Retina (tissue), 1 donor: ENCODE measurements at regions not wholly inside any gene's neighbourhood (a gene's known extent, or its start where the extent isn't known, plus 50 kb on each side); places are given as distances from the start of the nearest gene placed in this dataset.
"Not testable (repeated sequence)": the region's sequence is repeated elsewhere in the genome, so short reads cannot be mapped to it uniquely, and the experiment has no call there.

ENCODE experiments used
- DNase-seq: peaks from one replicate; pipeline ENCODE4 v3.0.0-alpha.2; 2016

DNA sequence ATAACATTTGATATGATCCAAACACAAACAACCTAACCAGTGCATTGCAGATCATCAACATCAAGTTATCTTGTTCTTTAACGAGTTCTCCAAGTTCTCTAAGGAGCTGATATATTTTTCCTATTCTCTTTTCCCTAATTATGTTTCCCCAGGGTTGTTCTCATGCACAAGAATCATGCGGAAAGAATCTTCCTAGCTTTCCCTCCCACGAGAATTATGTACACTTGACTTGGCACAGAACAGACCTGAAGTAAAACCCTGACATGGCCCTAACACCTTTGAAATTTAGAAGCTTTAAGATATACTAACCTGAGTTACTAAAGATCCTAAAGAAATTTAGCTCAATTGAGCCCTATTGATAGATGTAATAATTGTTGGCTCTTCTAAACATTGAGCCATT lies 110.7 kb upstream of the FST start:
- no peak for DNase-seq

- DNase-seq = no peak
Measured at GRCh38 chr5:53373451-53374158, 106.8 kb upstream of the FST start.

- DNase-seq = no peak
Measured at GRCh38 chr5:53376853-53377252, 103.6 kb upstream of the FST start.

DNA sequence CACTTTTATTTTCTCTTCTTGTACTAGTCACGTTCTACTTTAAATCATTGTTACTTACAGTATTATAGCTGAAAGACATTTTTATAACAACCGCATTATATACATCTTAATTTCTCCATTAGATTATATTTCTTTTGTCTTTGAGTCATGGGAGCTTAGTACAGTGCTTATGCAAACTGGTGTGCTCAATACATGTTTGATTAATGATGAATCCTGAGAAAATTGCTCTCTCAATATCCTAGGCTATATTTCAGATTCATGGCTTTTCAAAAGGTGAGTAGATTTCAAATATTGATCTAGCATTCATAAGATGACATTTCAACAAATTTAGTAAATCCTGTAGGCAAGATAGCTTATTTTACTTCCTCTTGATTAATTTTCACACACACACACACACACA lies 102.2 kb upstream of the FST start:
- no peak for DNase-seq

- DNase-seq = no peak
Measured at GRCh38 chr5:53378590-53379247, 101.7 kb upstream of the FST start.

GRCh38 chr5:53386341-53386740 lies 94.1 kb upstream of the FST start:
- no peak for DNase-seq

GRCh38 chr5:53389093-53389492 lies 91.3 kb upstream of the FST start:
- no peak for DNase-seq

DNA sequence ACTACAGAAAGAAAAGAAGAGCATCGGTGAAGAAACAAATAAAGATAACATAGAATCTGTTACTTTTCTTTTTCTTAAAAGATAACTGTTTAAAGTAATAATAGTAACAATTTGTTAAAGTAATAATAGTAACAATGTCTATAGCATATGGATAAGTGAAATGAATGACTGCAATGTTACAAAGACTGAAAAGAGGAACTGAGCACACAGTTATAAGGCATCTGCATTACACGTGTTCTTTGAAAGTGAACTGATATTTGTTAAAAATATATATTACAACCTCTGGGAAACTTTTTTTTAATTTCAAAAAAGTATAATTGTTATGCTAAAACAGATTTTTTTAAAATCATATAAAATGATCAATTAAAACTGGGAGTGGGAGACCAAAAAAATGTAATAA lies 88.4 kb upstream of the FST start:
- DNase-seq = no peak

DNA sequence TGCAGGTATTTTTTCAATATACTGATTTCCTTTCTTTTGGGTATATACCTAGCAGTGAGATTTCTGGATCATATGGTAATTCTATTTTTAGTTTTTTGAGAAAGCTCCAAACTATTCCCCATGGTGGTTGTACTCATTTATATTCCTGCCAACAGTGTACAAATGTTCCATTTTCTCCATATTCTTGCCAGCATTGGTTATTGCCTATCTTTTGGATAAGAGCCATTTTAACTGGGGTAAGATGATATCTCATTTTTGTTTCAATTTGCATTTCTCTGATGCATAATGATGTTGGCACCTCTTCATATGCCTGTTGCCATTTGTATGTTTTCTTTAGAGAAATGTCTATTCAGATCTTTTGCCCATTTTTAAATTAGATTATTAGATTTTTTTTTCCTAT lies 85.6 kb upstream of the FST start:
- no peak for DNase-seq

DNA sequence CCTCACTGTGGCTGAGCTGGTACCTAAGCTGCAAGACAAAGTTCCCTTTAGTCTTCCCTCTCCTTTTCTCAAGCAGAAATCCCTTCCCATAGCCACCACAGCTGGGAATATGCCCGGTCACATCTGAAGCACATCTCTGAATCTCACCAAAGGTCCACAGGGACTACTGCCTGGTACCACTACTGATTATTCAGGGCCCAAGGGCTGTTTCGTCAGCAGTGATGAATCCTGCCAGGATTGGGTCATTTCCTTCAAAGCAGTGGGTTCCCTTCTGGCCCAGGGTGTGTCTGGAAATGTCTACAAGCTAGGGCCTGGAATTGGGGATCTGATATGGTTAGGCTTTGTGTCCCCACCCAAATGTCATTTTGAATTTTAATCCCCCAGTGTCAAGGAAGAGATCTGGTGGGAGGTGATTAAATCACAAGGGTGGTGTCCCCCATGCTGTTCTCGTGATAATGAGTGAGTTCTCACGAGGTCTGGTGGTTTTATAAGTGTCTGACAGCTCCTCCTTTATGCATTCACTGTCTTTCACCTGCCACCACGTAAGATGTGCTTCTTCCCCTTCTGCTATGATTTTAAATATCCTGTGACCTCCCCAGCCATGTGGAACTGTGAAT lies 83.2 kb upstream of the FST start:
- DNase-seq = no peak

DNA sequence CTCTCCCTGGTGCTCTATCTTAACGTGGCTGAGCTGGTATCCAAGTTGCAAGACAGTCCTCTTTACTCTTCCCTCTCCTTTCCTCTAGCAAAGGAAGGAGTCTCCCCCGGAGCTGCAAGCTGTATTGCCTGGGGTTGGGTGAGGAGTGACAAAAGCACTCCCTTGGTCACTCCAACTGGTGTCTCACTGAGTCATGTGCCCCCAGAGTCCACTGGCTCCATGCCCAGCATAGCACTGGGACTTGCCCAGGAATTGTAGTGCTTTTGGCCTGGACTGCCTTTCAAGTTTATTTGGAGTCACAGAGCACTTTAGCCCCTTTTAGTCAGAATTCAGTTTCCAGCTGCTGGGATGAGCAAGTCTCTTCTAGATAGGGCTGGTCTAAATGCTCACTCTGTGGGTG lies 82.6 kb upstream of the FST start:
- no peak for DNase-seq

DNA sequence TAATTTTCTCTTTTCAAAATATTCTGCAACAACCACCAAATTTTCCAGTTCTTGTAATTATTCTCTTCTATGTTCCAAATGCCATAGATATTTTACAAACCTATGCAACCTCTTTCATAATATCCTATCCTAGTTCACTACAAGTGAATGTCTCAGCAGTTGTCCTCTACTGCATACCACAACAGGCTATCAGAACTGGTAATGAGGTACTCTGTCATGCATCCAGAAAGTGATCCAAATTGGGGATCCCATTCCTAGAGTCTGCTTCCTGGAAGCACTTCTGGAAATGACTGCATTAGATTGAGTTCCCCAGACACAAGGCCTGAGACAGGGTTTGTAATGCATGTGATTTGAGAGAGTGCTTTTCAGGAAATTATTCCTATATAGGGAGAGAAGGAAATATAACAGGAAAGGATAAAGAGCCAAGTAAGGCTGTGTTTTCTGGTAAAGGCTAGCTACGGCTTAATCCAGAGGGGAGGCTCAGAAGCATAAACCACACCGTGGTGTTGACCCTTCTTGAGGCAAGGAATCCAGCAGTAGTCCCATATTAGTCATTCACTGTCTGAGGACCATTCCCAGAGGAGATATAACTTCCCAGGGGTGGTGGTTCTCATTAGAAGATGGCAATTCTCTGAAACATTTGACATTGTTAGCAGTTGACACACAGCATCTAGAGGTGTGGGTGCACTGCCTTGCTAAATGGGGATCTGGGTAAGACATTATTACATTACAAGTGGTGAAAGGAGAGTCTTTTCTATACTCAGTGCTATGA lies 80.3 kb upstream of the FST start:
- no peak for DNase-seq

DNA sequence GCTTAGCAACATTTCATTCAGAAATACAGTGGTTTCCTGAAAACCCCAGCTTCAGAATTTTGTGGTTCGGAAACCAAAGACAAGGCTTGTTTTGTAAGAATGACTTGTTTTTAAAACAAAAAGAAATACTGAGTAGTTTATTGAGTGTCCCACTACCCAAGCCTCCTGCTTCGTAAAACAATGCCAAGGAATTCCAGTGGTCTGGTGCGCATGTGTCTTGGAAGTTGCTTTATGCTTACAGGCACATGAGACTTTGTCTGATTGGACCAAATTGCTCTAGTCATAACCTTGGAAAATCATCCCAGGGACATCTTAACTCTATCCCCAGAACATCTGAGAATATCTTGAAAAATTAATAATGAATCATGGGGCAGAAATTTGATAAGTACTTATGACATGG lies 77.1 kb upstream of the FST start:
- DNase-seq = no peak

DNA sequence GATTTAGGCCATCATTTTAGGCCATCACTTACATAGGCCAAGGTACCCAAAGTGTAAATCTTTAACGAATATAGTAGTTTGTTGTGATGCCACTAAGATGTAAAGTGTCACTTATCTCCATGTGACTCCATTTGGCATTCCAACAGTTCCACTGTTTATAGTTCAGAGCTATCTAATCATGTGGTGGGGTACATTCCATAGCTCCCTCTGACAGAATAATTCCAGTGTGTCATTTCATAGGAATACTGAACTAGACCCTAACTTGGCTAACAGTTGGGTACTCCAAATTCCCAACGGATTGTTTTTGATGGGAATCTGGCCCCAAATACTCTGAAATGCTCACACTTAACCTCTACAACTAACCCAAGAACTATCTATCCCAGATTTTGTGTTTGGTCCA lies 76.7 kb upstream of the FST start:
- no peak for DNase-seq

GRCh38 chr5:53405396-53405795 lies 75.0 kb upstream of the FST start:
- no peak for DNase-seq

DNA sequence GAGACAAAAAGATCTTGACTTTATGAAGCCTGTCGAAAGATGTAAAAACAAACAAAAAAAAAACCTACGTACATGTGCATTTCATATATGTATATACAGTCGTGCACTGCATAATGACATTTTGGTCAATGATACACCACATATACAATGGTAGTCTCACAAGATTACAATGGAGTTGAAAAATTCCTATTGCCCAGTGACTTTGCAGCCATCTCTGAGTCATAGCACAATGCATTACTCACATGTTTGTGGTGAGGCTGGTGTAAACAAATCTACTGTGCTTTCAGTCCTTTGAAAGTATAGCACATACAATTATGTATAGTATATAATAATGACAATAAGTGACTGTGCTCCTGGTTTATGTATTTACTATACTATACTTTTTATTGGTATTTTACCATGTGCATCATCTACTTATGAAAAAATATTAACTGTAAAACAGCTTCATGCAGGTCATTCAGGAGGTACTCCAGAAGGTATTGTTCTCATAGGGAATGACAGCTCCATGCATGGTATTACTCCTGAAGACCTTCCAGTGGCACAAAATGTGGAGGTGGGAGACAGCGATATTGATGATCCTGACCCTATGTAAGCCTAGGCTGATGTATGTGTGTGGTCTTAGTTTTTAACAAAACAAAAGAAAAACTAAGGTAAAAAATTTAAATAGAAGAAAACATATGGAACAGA lies 73.7 kb upstream of the FST start:
- no peak for DNase-seq

DNA sequence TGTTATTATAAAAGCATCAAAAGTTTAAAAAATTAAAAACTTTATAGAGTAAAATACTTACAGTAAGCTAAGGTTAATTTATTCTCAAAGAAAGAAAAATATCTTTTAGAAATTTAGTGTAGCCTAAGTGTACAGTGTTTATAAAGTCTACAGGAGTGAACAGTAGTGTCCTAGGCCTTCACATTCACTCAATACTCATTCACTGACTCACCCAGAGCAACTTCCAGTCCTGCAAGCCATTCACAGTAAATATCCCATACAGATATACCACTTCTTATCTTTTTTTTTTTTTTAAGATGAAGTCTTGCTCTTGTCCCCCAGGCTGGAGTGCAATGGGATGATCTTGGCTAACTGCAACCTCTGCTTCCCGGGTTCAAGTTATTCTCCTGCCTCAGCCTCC lies 73.1 kb upstream of the FST start:
- DNase-seq = no peak

- no peak for DNase-seq
Measured at GRCh38 chr5:53411388-53411787, 69.0 kb upstream of the FST start.

DNA sequence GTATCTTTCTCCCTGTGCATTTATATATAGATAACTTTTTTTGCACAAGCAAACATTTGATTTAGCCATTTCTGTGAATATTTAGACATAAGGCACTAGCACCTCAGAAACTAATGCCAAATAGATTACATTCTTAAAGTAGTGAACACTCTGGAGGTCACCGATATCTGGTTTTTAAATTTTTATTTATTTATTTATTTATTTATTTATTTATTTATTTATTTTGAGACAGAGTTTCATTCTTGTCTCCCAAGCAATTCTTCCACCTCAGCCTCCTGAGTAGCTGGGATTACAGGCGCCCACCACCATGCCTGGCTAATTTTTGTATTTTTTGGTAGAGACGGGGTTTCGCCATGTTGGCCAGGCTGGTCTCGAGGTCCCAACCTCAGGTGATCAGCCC lies 67.9 kb upstream of the FST start:
- not testable (repeated sequence) for DNase-seq

GRCh38 chr5:53416144-53416738 lies 64.2 kb upstream of the FST start:
- DNase-seq = no peak

GRCh38 chr5:53418409-53418808 lies 62.0 kb upstream of the FST start:
- DNase-seq = no peak

GRCh38 chr5:53418826-53419658 lies 61.4 kb upstream of the FST start:
- DNase-seq = no peak
